Ramos (cell line): ENCODE measurements at regions not wholly inside any gene's neighbourhood (a gene's known extent, or its start where the extent isn't known, plus 50 kb on each side); places are given as distances from the start of the nearest gene placed in this dataset.
"Not testable (repeated sequence)": the region's sequence is repeated elsewhere in the genome, so short reads cannot be mapped to it uniquely, and the experiment has no call there.

Experiments
- in situ Hi-C: fragments of 300-500 bp; cut with MboI; formaldehyde crosslinking; loops from one replicate; pipeline ENCODE4 v1.14.3; 2022; ENCODE audit warnings: low sequenced_read_pairs; ENCODE audit not compliant: unreplicated experiment

- in situ Hi-C loops = loop anchor here (10.0 kb wide), 1 partner anchor 756 kb away; no protein-coding TSS in a partner anchor
Measured at GRCh38 chr6:2351090-2351489, 105.7 kb upstream of the GMDS start.

GRCh38 chr6:2346078-2346477 lies 100.7 kb upstream of the GMDS start:
- in situ Hi-C loops = loop anchor here (10.0 kb wide), 1 partner anchor 131 kb away; no protein-coding TSS in a partner anchor

- in situ Hi-C loops = loop anchor here (10.0 kb wide), 1 partner anchor 130 kb away; no protein-coding TSS in a partner anchor
Measured at GRCh38 chr6:2344319-2344905, 99.0 kb upstream of the GMDS start.

GRCh38 chr6:2327591-2327990 lies 82.2 kb upstream of the GMDS start:
- in situ Hi-C loops = no loop called here

GRCh38 chr6:2324166-2324953 lies 79.0 kb upstream of the GMDS start:
- in situ Hi-C loops = no loop called here

- in situ Hi-C loops = not testable (repeated sequence)
Measured at GRCh38 chr6:2317498-2317897, 72.1 kb upstream of the GMDS start.

GRCh38 chr6:2314641-2315040 lies 69.2 kb upstream of the GMDS start:
- in situ Hi-C loops = no loop called here

- in situ Hi-C loops = no loop called here
Measured at GRCh38 chr6:2310042-2310441, 64.6 kb upstream of the GMDS start.

- in situ Hi-C loops = no loop called here
Measured at GRCh38 chr6:2309122-2309521, 63.7 kb upstream of the GMDS start.

- in situ Hi-C loops = no loop called here
Measured at GRCh38 chr6:2307799-2308198, 62.4 kb upstream of the GMDS start.

- in situ Hi-C loops = no loop called here
Measured at GRCh38 chr6:2305951-2306350, 60.5 kb upstream of the GMDS start.

GRCh38 chr6:2302482-2302881 lies 57.1 kb upstream of the GMDS start:
- in situ Hi-C loops = not testable (repeated sequence)

GRCh38 chr6:2296781-2297180 lies 51.4 kb upstream of the GMDS start:
- in situ Hi-C loops = no loop called here
